HCT116 (cell line): ENCODE measurements at regions not wholly inside any gene's neighbourhood (a gene's known extent, or its start where the extent isn't known, plus 50 kb on each side); places are given as distances from the start of the nearest gene placed in this dataset.

Experiments used
- ATAC-seq: fragments of 200-7000 bp; cut with Tn5 transposase; 2 replicates; pipeline ENCODE4 v1.9.1; 2020; ENCODE audit warnings: mild to moderate bottlenecking, moderate library complexity
- BruUV-seq: library from RNA; stranded (reverse); fragments of 400-500 nt; replicated peaks from 2 replicates; lab custom pipeline; 2021; lab: Mats Ljungman, UMichigan
- CTCF ChIA-PET: fragments of 300-600 bp; sonication (Branson Sonifier 250); formaldehyde crosslinking; loops from one replicate; lab custom pipeline; 2021; ENCODE audit warnings: antibody characterized with exemption; lab: Charles Lee
- POLR2A ChIA-PET: fragments of 300-600, 350-600 bp; sonication (Branson Sonifier 250); formaldehyde crosslinking; loops from one replicate; lab custom pipeline; 2021; ENCODE audit warnings: antibody characterized with exemption; lab: Charles Lee
- RAD21 ChIA-PET, 2 experiments: fragments of 300-600 bp; sonication (Branson Sonifier 250); formaldehyde crosslinking; loops; one replicate each; lab custom pipeline; 2023; ENCODE audit warnings: low total read pairs in 2 of 2; ENCODE audit not compliant: uncharacterized antibody in 2 of 2, unreplicated experiment in 2 of 2, low non-redundant PET in 1 of 2; lab: Charles Lee
- DNase-seq: peaks from one replicate; pipeline ENCODE4 v3.0.0-alpha.2; 2010; ENCODE audit warnings: low read depth, low spot score
- H2AFZ ChIP-seq: fragments of 200-600 bp; shearing (Covaris generic), sonication (generic); 2 replicates; pipeline ENCODE4 v1.6.1; 2017; ENCODE audit warnings: low read depth, mixed run types, mixed read lengths, antibody characterized with exemption, low read length; ENCODE audit not compliant: poor library complexity, severe bottlenecking
- H3K27ac ChIP-seq: 2 replicates; pipeline ENCODE4 v1.5.1; 2012; ENCODE audit warnings: low read depth, low read length
- H3K27me3 ChIP-seq: fragments of 200-600 bp; sonication (generic); 2 replicates; pipeline ENCODE4 v1.6.1; 2016; ENCODE audit warnings: mixed run types, low read length, mixed read lengths; ENCODE audit not compliant: insufficient read depth
- H3K36me3 ChIP-seq, 2 experiments: fragments of 200-500 bp in 1 of 2; fragments of 200-600 bp in 1 of 2; sonication (Bioruptor generic) in 1 of 2; sonication (generic) in 1 of 2; 2 replicates each; pipeline versions ENCODE4 v1.5.1 to v1.6.1; 2014 to 2016; ENCODE audit warnings: low read length in 2 of 2, inconsistent platforms in 1 of 2, mixed read lengths in 1 of 2, mixed run types in 1 of 2; ENCODE audit not compliant: insufficient read depth in 2 of 2, control insufficient read depth in 1 of 2
- H3K4me1 ChIP-seq, 2 experiments: fragments of 200-600 bp in 1 of 2; sonication (generic) in 1 of 2; 2 replicates each; pipeline versions ENCODE4 v1.5.1 to v1.6.1; 2012 to 2017; ENCODE audit warnings: low read length in 2 of 2, inconsistent platforms in 1 of 2, mild to moderate bottlenecking in 1 of 2, mixed read lengths in 1 of 2, mixed run types in 1 of 2, moderate library complexity in 1 of 2; ENCODE audit not compliant: insufficient read depth in 2 of 2, control insufficient read depth in 1 of 2
- H3K4me2 ChIP-seq: fragments of 200-600 bp; sonication (generic); 2 replicates; pipeline ENCODE4 v1.6.1; 2017; ENCODE audit warnings: mixed run types, low read length, mixed read lengths
- H3K4me3 ChIP-seq, 2 experiments: fragments of 200-600 bp in 1 of 2; sonication (generic) in 1 of 2; replicated peaks in 1 of 2; 2 replicates each; pipeline ENCODE4 v1.5.1; 2011 to 2016; ENCODE audit warnings: low read length in 2 of 2, control low read depth in 1 of 2, low read depth in 1 of 2, mild to moderate bottlenecking in 1 of 2, mixed read lengths in 1 of 2, mixed run types in 1 of 2
- H3K79me2 ChIP-seq: fragments of 200-600 bp; sonication (generic); 2 replicates; pipeline ENCODE4 v1.6.1; 2017; ENCODE audit warnings: mild to moderate bottlenecking, mixed run types, low read length, moderate library complexity, mixed read lengths; ENCODE audit not compliant: insufficient read depth
- H3K9ac ChIP-seq: fragments of 200-600 bp; sonication (generic); 2 replicates; pipeline ENCODE4 v1.6.1; 2016; ENCODE audit warnings: low read length, mixed read lengths
- H3K9me2 ChIP-seq: fragments of 200-600 bp; sonication (generic), shearing (Covaris generic); 2 replicates; pipeline ENCODE4 v1.6.1; 2017; ENCODE audit warnings: mixed run types, mild to moderate bottlenecking, moderate library complexity; ENCODE audit not compliant: insufficient read depth
- H3K9me3 ChIP-seq, 2 experiments: fragments of 200-500 bp in 1 of 2; fragments of 200-600 bp in 1 of 2; sonication (Bioruptor generic) in 1 of 2; sonication (generic) in 1 of 2; 2 replicates each; pipeline ENCODE4 v1.6.1; 2014 to 2017; ENCODE audit warnings: low read length in 2 of 2, mixed read lengths in 2 of 2, inconsistent platforms in 1 of 2, low read depth in 1 of 2, mild to moderate bottlenecking in 1 of 2, mixed run types in 1 of 2, moderate library complexity in 1 of 2; ENCODE audit not compliant: control insufficient read depth in 1 of 2, insufficient read depth in 1 of 2
- H4K20me1 ChIP-seq: fragments of 200-600 bp; sonication (generic), shearing (Covaris generic); 2 replicates; pipeline ENCODE4 v1.6.1; 2017; ENCODE audit warnings: mixed run types, mild to moderate bottlenecking, moderate library complexity; ENCODE audit not compliant: insufficient read depth
- ATF3 ChIP-seq: IDR thresholded peaks from 2 replicates; pipeline ENCODE4 v1.6.1; 2012
- CBX3 ChIP-seq: IDR thresholded peaks from 2 replicates; pipeline ENCODE4 v1.6.1; 2012; ENCODE audit warnings: low read depth
- EGR1 ChIP-seq: IDR thresholded peaks from 2 replicates; pipeline ENCODE4 v1.6.1; 2012; ENCODE audit warnings: low read depth
- EZH2phosphoT487 ChIP-seq: fragments of 200-600 bp; IDR thresholded peaks from 2 replicates; pipeline ENCODE4 v1.6.1; 2018; ENCODE audit warnings: antibody characterized with exemption, borderline replicate concordance
- MAX ChIP-seq: IDR thresholded peaks from 2 replicates; pipeline ENCODE4 v1.6.1; 2012
- POLR2A ChIP-seq: IDR thresholded peaks from 2 replicates; pipeline ENCODE4 v1.7.0; 2011; ENCODE audit warnings: borderline replicate concordance; ENCODE audit not compliant: insufficient read depth, insufficient read length; ENCODE audit errors: extremely low read depth
- RAD21 ChIP-seq: IDR thresholded peaks from 2 replicates; pipeline ENCODE4 v1.6.1; 2012; ENCODE audit warnings: low read depth, mild to moderate bottlenecking
- REST ChIP-seq: IDR thresholded peaks from 2 replicates; pipeline ENCODE4 v1.6.1; 2012; ENCODE audit warnings: low read depth
- SIN3A ChIP-seq: IDR thresholded peaks from 2 replicates; pipeline ENCODE4 v1.6.1; 2012; ENCODE audit warnings: low read depth
- SRF ChIP-seq: IDR thresholded peaks from 2 replicates; pipeline ENCODE4 v1.6.1; 2012; ENCODE audit warnings: low read depth
- TCF7L2 ChIP-seq: IDR thresholded peaks from 2 replicates; pipeline ENCODE4 v1.7.0; 2011; ENCODE audit warnings: borderline replicate concordance, inconsistent platforms; ENCODE audit not compliant: insufficient read depth, insufficient read length; ENCODE audit errors: extremely low read depth
- intact Hi-C: fragments of 100-400 bp; cut with micrococcal nuclease; formaldehyde crosslinking; loops from 2 replicates; pipeline ENCODE4 v1.10.0; 2022

- no peak for DNase-seq
- Histone ChIP-seq H3K9me3 (no peaks in the 10 kb centered on the region; a peak in 1 of 4 replicates), H3K27ac (no peak overlapping the region), H2AFZ (no peak overlapping the region), H3K9me2 (no peaks in the 10 kb centered on the region), H3K4me3 (no peak overlapping the region), H3K27me3 (no peaks in the 10 kb centered on the region), H3K79me2 (no peaks in the 10 kb centered on the region), H3K4me2 (no peak overlapping the region), H4K20me1 (no peaks in the 10 kb centered on the region), H3K4me1 (no peaks in the 10 kb centered on the region), H3K36me3 (no peaks in the 10 kb centered on the region), H3K9ac (no peak overlapping the region)
- CTCF ChIA-PET: interaction anchor here (1.7 kb wide), 1 partner anchor 243 kb away, joined by 6 read pairs; no protein-coding TSS in a partner anchor
- POLR2A ChIA-PET: no interaction called here
- ATAC-seq: no peak
- intact Hi-C loops: no loop called here
- BruUV-seq: no TSS peak
- TF ChIP-seq POLR2A (no peak), REST (no peak), CBX3 (no peak), EZH2phosphoT487 (no peak)
- RAD21 ChIA-PET: no interaction called here
Measured at GRCh38 chr11:96706761-96707160, 316.9 kb downstream of the JRKL start.

GRCh38 chr11:96707273-96707672, 317.5 kb downstream of the JRKL start:
- Histone ChIP-seq H3K36me3 (no peaks in the 10 kb centered on the region), H3K79me2 (no peaks in the 10 kb centered on the region), H4K20me1 (no peaks in the 10 kb centered on the region), H2AFZ (no peak overlapping the region), H3K4me1 (no peaks in the 10 kb centered on the region), H3K27ac (no peak overlapping the region), H3K9me2 (no peaks in the 10 kb centered on the region), H3K9ac (no peak overlapping the region), H3K4me3 (no peak overlapping the region), H3K27me3 (no peaks in the 10 kb centered on the region), H3K9me3 (no peaks in the 10 kb centered on the region; a peak in 1 of 4 replicates), H3K4me2 (no peak overlapping the region)
- intact Hi-C loops: no loop called here
- ChIA-PET RAD21 (no interaction called here), CTCF (interaction anchor here (1.7 kb wide), 1 partner anchor 243 kb away, joined by 6 read pairs; no protein-coding TSS in a partner anchor), POLR2A (no interaction called here)
- no peak for TF ChIP-seq EGR1
- TF ChIP-seq TCF7L2: no peak
- no peak for TF ChIP-seq CBX3
- TF ChIP-seq SIN3A: no peak
- no peak for TF ChIP-seq RAD21
- TF ChIP-seq SRF: no peak
- TF ChIP-seq ATF3: no peak
- TF ChIP-seq MAX: no peak
- ATAC-seq (no peak), DNase-seq (no peak)
- no TSS peak for BruUV-seq
